H4 (cell line): ENCODE measurements at regions not wholly inside any gene's neighbourhood (a gene's known extent, or its start where the extent isn't known, plus 50 kb on each side); places are given as distances from the start of the nearest gene placed in this dataset.
A peak's percentile ranks its signal among the peaks of the same experiment; 100 is the strongest.
"Not testable (repeated sequence)": the region's sequence is repeated elsewhere in the genome, so short reads cannot be mapped to it uniquely, and the experiment has no call there.

Experiments
- DNase-seq: peaks from one replicate; pipeline ENCODE4 v3.0.0-alpha.2; 2015; ENCODE audit warnings: low spot score

GRCh38 chrX:35221391-35221790 lies 278.8 kb downstream of the FAM47B start:
- not testable (repeated sequence) for DNase-seq

GRCh38 chrX:35244088-35244741 lies 301.6 kb downstream of the FAM47B start:
- no peak for DNase-seq

GRCh38 chrX:35244796-35245508 lies 302.4 kb downstream of the FAM47B start:
- no peak for DNase-seq

GRCh38 chrX:35251226-35251625 lies 308.6 kb downstream of the FAM47B start:
- no peak for DNase-seq

GRCh38 chrX:35276115-35276514 lies 333.5 kb downstream of the FAM47B start:
- no peak for DNase-seq

GRCh38 chrX:35285289-35285962 lies 342.8 kb downstream of the FAM47B start:
- DNase-seq = no peak

- no peak for DNase-seq
Observed at GRCh38 chrX:35288657-35289056, 346.1 kb downstream of the FAM47B start.

- DNase-seq = no peak
Observed at GRCh38 chrX:35289952-35290351, 347.4 kb downstream of the FAM47B start.

GRCh38 chrX:35291013-35291412 lies 348.4 kb downstream of the FAM47B start:
- DNase-seq = no peak

GRCh38 chrX:35292522-35292921 lies 349.9 kb downstream of the FAM47B start:
- no peak for DNase-seq

GRCh38 chrX:35305037-35305436 lies 362.4 kb downstream of the FAM47B start:
- not testable (repeated sequence) for DNase-seq

- DNase-seq = peak; percentile 4
Observed at GRCh38 chrX:35339796-35340195, 397.2 kb downstream of the FAM47B start.

- DNase-seq = no peak
Observed at GRCh38 chrX:35340465-35340864, 397.9 kb downstream of the FAM47B start.

GRCh38 chrX:35351212-35351611 lies 408.6 kb downstream of the FAM47B start:
- DNase-seq = no peak

- DNase-seq = no peak
Observed at GRCh38 chrX:35351795-35352483, 409.3 kb downstream of the FAM47B start.

- DNase-seq = no peak
Observed at GRCh38 chrX:35357656-35358055, 415.1 kb downstream of the FAM47B start.

GRCh38 chrX:35362866-35363265 lies 420.3 kb downstream of the FAM47B start:
- DNase-seq = no peak

- DNase-seq = no peak
Observed at GRCh38 chrX:35374116-35374515, 424.0 kb upstream of the MAGEB16 start.

GRCh38 chrX:35380808-35381700 lies 417.1 kb upstream of the MAGEB16 start:
- peak; percentile 31 for DNase-seq

- not testable (repeated sequence) for DNase-seq
Observed at GRCh38 chrX:35381709-35382108, 416.4 kb upstream of the MAGEB16 start.

- DNase-seq = no peak
Observed at GRCh38 chrX:35382966-35383365, 415.2 kb upstream of the MAGEB16 start.
